Frontal cortex (tissue), 3 donors: ENCODE measurements at regions not wholly inside any gene's neighbourhood (a gene's known extent, or its start where the extent isn't known, plus 50 kb on each side); places are given as distances from the start of the nearest gene placed in this dataset.

Experiments used
- DNase-seq, 2 donors: peaks; one replicate each; pipeline ENCODE4 v3.0.0; 2012; ENCODE audit warnings: low spot score in 2 of 2
- FAIRE-seq: peaks from 2 replicates; lab custom pipeline; 2012; peaks lifted over from hg19 to GRCh38; lab: Jason Lieb, UNC
- donor health status: control.
- donor health status: control.
- donor health status: control.

- peak; percentile 47 for FAIRE-seq
Measured at GRCh38 chr12:94762259-94762942, 112.0 kb upstream of the TMCC3 start.

GRCh38 chr12:94761559-94761958 is 111.2 kb upstream of the TMCC3 start:
- DNase-seq (no peak), FAIRE-seq (no peak)

More at GRCh38 chr12:94762259-94762942, 112.0 kb upstream of the TMCC3 start:
- DNase-seq = no peak

DNA sequence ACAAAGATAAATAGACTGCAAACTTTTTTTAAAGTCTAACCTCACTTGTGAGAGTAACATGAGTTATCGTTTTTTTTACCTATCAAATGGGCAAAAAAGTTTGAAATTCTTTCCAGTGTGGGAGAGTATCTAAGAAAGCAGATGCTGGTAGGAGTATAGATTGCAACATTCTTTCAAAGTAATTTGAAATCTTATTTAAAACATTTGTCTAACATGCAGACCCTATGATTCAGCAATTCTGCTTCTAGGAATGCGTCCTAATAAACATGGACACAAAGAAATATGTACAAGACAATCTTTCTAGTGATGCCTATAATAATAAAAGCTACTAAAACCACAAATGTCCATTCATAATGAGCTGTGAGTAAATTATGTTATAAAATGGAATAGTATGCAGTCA is 110.4 kb upstream of the TMCC3 start:
- FAIRE-seq (no peak), DNase-seq (no peak)

DNA sequence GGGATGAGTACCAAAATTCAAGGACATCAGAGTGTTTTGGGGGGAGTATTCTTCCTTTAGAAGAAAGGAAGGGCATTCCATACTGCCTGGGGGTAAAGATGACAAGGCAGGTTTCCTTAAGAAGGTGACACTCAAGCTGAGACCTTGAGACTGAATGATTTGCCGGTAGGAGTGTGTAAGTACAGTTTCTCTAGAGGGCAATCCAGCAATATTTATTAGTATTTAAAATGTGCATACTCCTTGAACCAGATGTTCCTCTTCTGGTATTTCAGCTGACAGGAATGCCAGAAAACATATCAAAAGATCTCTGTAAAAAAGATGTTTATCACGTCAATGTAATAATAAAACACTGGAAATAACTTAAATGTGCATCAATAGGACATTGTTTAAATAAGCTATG is 106.4 kb upstream of the TMCC3 start:
- FAIRE-seq = no peak

GRCh38 chr12:94755598-94755997 is 105.2 kb upstream of the TMCC3 start:
- FAIRE-seq (no peak), DNase-seq (no peak)

More for the DNA sequence above, 106.4 kb upstream of the TMCC3 start:
- DNase-seq = no peak

DNA sequence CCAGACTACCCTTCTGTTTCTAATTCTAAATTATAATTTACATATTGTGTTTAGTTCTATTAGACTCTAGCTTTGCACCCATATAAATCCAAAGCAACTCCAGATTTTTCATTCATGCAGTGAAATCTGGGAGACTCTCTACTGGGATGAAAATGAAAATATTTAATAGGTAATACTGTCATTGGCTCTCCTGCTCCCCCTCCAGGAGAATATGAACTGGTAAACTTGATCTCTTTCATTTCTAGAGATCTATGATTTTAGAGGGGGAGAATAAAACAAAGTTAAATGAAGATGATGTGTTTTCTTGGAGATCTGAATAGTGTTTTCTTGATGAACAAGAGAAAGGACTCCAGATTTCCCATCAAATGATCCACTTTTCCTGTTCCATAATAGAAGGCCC is 104.3 kb upstream of the TMCC3 start:
- no peak for FAIRE-seq

GRCh38 chr12:94753036-94753679 is 102.8 kb upstream of the TMCC3 start:
- DNase-seq (peak in 1 of 2 donors; percentile 16), FAIRE-seq (no peak)

More for the DNA sequence above, 104.3 kb upstream of the TMCC3 start:
- no peak for DNase-seq

GRCh38 chr12:94750864-94751263 is 100.5 kb upstream of the TMCC3 start:
- DNase-seq (no peak), FAIRE-seq (no peak)

DNA sequence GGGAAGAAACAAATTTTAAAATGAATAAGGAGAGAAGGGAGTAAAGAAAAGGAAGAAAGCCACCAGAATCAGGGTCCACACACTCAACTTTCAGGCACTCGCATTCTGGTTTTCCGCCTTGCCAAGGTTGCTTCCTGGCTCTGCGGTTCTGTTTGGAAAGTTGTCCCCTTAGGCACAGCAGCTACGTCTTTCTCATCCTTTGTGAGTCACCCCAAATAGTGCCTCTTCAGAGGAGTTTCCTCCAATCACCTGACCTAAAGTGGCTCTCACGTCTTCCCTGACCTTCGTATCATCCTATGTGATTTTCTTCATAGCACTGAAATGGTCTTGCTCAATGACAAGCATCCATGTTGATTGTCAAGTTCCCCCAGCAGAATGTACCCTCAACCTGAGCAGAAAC is 99.5 kb upstream of the TMCC3 start:
- DNase-seq = no peak
- no peak for FAIRE-seq

- DNase-seq = no peak
- no peak for FAIRE-seq
Measured at GRCh38 chr12:94749455-94749854, 99.1 kb upstream of the TMCC3 start.

DNA sequence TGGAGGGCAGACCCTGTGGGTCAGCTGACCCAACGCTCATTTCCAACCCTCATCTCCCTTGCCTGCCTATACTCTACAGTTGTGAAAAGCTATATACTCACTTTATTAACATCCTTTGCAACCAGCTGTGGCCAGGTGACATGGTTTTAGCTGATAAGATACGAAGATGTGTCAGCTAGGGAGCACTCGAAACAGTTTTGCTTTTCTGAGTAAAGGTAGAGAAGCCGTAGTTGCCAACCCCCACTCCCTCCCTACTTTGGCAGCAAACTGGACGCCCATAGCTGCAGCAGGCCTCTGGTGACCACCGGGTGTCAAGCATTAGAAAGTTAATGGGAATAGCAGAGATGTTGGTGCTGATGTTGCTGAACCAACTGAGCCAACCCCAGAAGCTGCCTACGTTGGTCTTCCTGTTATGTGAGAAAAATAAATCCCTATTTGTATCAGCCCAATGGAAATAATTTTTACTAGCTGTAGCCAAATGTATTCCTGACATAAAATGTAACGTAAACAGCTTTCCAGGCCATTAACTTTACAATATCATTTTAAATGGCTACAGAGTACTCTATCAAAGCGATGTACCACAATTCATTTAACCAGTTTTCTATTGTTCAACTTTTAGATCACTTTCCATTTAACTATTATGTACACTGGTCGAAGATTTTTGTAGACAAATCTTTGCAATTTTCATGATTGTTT is 98.5 kb upstream of the TMCC3 start:
- no peak for FAIRE-seq

DNA sequence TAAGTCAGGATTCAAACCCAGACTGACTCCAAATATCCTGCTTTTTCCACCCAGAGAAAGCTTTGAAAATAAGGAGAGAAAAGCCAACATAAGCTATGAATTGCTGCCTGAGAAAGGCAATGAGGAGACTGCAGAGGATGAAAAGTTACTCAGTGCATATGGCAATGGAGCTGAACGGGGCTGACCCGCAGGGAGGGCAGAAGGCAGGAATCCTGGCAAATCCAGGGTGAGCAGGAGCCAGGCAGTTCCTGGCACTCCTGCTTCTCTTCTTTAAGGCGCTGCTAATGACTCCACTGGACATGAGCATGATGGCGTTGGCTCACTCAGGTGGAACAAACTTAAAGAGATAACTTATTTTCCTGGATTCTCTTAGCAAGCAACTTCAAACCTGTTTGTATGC is 95.2 kb upstream of the TMCC3 start:
- FAIRE-seq = no peak

More for the DNA sequence above, 98.5 kb upstream of the TMCC3 start:
- no peak for DNase-seq

GRCh38 chr12:94743174-94743573 is 92.8 kb upstream of the TMCC3 start:
- DNase-seq (no peak), FAIRE-seq (no peak)

More for the DNA sequence above, 95.2 kb upstream of the TMCC3 start:
- no peak for DNase-seq

DNA sequence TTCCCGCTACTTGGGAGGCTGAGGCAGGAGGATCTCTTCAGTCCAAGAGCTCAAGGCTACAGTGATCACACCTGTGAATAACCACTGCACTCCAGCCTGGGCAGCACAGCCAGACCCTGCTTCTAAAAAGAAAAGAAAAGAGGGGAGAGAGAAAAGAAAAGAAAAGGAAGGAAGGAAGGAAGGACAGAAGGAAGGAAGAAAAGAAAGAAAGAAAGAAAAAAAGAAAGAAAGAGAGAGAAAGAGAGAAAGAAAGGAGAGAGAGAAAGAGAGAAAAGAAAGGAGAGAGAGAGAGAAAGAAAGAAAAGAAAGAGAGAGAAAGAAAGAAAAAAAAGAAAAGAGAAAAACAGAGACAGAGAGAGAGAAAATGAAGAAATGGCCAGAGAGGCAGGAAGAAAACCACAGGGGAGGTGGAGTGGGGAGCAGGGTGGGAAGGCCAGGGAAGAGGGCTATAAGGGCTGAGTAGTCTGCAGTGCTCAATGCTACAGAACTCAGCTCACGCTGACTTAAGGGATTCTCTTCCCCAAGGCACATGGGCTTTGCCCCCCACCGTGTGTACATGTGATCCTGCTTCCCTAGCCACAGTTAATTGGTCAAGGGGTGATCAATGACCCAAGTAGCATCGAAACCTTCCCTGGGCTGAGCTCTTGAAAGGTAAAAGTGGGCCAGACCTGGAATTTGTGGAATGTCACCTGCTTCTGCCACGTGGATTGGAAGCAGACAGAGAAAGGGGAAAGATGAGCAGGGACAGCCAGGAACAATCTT is 90.4 kb upstream of the TMCC3 start:
- DNase-seq = no peak
- FAIRE-seq = no peak

GRCh38 chr12:94736820-94737219 is 86.5 kb upstream of the TMCC3 start:
- no peak for DNase-seq
- FAIRE-seq = no peak

DNA sequence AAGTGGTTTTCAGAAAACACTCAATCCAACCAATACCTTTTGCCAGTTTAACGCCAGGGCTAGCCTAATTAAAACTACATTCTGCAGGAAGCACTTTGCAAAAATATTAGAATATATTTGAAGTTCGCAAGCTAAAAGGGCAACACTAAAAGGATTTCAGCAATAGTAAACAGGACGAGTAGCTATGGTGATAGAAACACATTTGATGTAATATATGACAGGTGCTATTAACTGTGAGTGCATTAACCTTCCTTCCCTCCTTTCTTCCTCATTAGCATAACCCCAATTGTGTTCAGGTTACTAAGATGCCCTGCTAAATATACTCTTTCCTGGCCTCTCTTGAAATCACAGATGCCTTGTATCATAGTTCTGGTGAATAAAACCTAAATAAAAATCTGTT is 85.6 kb upstream of the TMCC3 start:
- no peak for FAIRE-seq
- no peak for DNase-seq

DNA sequence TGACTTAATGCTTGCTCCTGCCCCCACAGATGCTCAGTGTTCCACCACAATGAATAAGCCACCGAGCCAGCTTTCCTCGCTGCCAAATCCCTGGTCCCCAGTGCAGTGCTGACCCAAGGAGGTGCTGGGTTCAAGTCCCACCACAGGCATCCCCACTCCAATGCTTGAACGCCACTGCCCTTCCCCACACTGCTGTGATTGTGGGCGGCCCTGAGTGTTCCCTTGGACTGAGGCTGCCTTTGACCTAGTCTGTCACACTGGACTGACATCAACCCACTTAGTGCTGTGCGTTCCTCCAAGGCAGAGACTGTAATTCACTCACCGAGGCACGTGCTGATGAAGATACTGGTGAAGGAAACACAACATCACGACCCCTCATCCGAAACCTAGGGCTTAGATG is 83.4 kb upstream of the TMCC3 start:
- DNase-seq (no peak), FAIRE-seq (no peak)

- FAIRE-seq (no peak), DNase-seq (peak in 1 of 2 donors; percentile 8)
Measured at GRCh38 chr12:94732367-94732990, 82.1 kb upstream of the TMCC3 start.

DNA sequence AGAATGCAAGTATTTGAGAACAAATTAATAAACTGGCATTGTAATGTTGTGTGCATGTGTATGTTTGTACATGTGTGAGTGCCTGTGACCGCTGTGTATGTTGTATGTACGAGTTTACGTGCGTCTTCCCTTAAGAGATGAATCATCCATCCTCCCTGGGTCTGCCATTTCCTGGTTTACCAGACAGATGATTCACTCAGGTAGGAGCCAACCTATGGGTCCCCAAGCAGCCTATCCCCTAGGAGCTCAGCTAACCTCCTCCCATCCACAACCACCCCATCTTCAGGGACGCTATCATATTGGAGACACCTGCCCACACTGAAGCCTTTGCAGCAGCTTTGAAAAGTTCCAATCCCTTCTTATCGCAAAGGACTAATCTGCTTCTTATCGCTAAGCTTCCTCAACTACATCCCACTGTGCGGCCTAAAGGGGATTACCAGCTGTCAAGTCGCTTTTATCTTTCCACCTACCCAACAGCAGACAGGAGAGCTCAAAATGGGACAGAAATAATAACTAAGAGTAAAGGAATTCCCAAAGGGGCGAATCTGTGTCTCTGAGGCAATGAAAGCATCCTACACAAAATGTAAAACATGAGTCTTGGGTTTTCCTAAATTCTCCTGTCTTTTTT is 81.5 kb upstream of the TMCC3 start:
- FAIRE-seq = no peak
- DNase-seq = no peak
